Pons (tissue), 1 donor: ENCODE measurements at regions not wholly inside any gene's neighbourhood (a gene's known extent, or its start where the extent isn't known, plus 50 kb on each side); places are given as distances from the start of the nearest gene placed in this dataset.
A peak's percentile ranks its signal among the peaks of the same experiment; 100 is the strongest.
"Not testable (repeated sequence)": the region's sequence is repeated elsewhere in the genome, so short reads cannot be mapped to it uniquely, and the experiment has no call there.

Experiments
- DNase-seq: peaks from one replicate; pipeline ENCODE4 v3.0.0-alpha.2; 2016; ENCODE audit warnings: low spot score

DNA sequence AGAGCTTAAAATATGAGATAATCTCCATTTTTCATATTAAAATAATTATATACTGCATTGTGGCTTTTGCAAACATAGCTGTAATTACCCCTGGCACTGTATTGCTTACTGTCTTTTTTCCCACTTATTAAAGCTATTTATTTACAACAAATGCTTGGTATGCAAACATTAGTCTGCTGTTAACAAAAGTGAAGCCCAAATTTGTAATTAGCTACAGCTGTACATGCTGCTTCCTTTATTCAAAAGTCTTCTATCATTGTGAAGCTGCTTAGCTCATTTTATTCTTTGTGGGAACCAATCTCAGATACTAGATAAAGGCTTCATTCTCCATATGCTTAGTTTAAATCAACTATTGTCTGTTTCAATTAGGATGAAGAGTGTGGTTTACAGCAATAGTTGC, 425.8 kb upstream of the FOXG1 start:
- DNase-seq: no peak

DNA sequence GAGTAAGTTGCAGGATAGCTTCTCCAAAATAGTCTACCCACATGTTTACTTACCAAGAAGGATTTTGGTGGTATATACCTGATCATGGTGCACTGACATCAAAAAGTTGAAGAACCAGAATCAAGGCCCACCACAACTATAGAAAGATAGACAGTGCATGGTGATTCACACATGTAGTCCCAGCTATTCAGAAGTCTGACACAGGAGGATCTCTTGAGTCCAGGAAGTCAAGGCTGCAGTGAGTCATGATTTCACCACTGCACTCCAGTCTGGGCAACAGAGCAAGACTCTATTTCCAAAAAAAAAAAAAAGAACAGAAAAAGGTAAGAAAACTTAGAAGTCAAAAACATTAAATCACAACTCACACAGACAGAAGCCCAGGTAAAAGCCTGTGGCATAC, 422.2 kb upstream of the FOXG1 start:
- DNase-seq: no peak

DNA sequence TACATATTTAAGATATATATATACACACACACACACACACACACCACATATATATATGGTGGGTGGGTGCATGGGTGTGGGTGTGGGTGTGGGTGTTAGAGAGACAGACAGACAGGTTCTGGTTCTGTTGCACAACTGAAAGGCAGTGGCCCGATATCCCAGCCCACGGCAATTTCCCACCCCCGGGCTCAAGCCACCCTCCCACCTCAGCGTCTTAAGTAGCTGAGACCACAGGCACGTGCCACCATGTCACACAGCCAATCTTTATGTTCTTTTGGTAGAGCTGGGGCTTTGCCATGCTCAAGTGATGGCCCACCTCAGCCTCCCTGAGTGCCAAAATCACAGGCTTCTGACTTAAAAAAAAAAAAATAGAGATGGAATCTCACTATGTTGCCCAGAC, 417.8 kb upstream of the FOXG1 start:
- no peak for DNase-seq

DNA sequence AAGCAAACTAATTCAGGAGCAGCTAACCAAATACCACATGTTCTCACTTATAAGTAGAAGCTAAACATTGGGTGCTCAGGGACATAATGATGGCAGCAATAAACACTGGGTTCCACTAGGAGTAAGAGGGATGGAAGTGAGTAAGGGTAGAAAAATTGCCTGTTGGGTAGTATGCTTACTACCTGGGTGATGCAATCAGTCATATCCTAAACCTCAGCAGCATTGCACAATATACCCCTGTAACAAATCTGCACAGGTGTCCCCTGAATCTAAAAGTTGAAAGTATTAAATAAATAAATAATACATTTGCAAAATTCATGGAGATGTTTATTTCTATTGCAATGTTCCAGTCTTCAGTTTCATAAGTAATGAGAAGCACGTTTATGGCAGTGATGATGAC, 409.8 kb upstream of the FOXG1 start:
- no peak for DNase-seq

DNA sequence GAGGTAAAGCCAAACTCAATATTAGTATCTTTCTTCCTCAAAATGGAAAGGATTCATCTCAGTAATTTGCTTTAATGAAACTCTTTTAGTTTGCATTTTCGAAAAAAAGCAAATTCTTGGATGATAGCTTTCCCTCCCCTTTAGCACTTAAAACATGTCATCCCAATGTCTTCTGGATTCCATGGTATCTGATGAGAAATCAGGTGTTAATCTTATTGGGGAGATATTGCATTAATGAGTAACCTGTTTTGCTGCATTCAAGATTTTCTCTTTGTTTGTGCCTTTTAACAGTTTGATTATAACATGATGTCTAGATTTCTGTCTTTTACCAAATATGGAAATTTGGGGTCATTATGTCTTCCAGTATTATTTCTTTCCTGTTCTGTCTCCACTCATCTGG, 405.1 kb upstream of the FOXG1 start:
- no peak for DNase-seq

DNA sequence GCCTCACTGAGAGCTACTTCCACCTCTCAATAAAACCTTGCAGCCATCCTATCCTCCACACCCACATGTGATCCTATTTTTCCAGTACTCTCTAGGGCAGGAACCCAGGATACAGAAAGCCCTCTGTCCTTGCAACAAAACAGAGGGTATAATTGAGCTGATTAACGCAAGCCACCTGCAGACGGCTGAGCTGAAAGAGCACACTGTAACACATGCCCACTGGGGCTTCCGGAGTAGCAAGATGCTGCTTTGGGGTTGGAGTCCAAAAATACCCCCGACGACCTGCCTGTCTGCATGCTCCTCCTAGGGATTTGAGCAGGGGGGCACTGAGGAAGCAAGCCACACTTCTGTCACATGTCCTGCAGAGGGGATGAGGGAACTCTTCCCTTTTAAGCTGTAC, 401.1 kb upstream of the FOXG1 start:
- DNase-seq: no peak

DNA sequence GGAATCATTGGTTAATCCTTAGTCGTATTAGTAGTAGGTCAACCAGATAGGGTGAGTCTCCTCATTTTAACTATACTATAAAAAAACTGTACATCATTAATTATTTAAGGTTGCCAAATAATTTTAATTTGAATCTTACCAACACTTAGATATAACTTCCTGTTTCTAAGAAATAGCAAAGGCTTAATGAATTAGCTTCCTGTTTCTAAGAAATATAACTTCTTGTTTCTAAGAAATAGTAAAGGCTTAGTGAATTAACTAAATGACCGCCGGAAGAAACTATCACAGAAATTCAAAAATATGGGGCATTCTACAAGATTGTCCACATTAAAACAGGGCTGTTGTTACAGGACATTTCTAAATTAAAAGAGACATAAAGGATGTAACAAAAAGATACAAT, 392.9 kb upstream of the FOXG1 start:
- no peak for DNase-seq

DNA sequence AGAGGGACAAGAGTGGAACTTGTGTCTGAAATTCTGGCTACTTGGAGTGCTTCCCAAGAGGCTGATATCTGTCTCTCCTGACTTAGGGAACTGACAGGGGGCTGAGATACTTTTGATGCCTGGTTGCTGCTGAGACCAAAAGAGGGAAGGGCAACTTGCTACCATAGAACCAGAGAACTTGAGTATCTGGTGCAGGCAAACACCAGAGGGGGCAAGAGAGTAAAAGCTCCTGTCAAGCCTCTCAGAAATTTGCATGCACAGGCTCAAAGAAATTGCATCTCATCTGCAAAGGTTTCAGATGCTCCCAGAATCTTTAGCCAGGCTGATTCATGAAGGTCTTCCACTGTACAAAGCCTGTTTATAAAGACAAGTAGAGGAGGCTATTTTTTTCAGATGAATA, 391.3 kb upstream of the FOXG1 start:
- DNase-seq: peak; percentile 20

DNA sequence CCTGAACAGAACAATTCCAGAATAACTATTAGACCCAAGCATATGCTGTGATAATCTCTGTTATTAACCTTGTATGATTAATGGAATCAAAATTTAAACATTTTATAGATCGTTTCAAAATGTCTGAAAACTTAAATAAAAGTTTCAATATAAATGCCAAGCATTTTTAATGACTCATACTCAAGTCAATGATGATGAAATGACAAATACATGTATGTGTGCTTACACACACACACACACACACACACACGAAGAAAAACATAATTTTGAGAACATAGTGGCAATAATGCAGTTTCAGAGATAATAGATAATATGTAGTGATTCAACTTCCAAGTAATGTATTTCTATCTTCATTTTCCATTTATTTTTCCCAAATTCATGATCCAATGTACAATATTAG, 384.9 kb upstream of the FOXG1 start:
- no peak for DNase-seq

DNA sequence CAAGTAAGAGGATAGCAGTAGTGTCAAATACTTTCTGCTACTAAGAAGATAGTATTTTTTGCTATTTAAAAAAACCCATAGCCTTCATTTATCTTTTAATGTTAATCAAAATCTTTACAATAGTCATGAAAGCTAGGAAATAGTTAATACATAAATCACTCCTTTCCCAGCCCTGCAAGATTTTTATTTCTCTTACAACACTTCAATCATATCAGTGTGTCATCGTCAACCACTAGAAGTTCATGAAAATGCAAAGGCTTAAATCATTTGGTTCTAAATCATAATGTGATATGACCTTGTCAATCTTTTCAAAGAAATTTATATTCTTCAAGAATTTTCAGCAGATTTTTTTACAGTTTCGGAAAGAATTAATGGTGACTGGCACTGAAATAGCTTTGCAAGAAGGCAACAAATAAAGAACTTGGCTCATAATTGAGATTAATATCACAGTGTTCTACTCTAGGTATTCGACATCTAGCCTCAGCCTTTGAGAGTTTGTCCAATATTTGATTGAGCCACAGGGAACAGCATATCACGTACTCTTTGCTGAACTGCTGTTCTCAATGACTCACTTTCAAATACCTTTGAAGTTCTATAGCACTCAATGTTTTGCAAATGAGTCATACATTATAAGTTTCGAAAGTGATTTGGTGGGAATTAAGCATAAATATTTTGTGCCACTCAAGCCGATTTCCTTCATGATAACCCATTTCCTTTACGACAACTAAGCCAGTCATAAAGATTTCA, 384.0 kb upstream of the FOXG1 start:
- DNase-seq: no peak

DNA sequence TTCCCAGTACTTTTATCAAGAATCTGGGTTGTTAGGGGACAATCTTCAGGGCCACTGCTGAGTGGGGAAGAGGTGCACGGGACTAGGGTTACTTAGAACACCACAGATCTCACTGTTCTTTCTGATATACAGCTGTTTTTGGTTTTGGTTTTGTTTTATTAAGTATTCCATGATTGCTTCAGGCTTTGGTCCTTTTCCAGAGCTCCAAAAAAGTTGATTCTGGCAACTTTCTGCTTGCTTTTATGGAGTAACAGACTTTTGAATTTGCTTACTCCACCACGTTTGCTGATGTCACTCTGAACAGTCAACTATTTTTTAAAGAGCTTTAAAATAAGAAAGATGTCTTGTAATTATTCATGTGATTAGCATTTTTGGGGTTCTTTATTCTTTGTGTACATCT, 368.1 kb upstream of the FOXG1 start:
- no peak for DNase-seq

DNA sequence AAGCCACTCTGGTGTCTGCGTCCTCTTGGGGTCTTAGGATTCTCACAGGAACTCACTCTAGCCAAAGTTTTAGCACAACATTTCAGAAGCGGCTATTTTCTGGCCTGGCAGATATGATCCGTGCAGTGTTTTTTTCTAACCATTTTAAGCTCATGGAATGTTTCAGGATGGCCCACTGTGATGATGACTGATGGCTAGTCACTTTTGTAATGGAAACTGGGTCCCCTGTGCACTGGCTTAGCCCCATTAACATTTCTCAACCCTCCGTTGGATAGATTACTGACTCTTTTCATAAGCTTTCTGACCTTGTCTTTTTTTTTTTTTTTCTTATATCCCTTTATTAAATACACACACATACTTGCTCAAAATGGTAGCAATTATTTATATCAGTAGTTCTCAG, 364.9 kb upstream of the FOXG1 start:
- DNase-seq: not testable (repeated sequence)

DNA sequence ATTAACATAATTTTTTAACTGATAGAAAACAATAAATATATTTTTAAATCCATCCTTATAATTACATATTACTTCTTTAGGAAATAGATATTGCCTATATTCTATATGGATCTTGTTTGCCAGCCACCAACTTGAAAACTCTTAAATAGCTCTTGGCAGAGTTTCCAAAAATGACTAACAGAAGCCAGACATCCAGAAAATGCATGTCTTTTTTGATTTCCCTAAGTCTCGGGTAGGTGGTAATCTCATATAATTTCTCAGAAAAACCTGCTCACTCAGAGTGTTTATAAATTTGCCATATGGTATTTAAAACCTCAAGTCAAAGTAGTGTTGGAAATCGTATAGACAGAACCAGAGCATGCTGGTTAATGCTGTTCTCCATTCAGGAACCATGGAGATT, 360.4 kb upstream of the FOXG1 start:
- no peak for DNase-seq

DNA sequence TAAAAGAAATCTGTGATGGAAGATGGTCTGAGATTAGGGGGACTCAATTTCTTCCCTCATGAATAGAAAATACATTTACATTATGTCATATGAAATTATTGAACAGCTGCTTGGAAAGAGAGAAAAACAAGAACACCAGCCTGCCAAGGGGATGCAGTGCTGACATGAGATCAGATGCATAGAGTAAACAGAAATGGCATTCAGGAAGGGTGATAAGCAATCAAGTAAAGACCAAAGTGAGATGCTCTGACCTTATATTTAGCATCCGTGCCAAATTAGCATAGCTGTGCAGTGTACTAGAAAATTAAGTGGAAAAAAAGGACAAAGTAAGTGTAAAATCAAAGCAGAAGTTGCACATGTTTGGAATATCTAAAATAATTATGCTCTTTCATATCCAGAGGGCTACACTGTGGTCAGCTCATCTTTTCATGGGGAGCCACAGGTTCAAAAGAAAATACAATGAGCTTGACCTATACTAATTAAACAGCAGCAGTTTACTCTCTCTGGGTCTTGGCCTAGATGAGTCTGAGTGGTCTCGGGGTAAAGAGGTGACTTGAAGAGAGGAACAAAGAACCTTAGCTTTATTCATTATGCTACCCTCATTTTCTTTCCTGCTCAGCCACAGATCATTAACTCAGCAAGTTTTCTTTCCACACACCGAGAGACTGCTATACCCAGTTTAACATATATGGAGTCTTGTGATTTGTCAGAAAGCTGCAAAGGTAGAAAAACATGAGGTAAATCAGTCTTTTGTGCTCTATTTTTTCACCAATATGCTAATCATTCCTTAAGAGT, 359.4 kb upstream of the FOXG1 start:
- DNase-seq: no peak

DNA sequence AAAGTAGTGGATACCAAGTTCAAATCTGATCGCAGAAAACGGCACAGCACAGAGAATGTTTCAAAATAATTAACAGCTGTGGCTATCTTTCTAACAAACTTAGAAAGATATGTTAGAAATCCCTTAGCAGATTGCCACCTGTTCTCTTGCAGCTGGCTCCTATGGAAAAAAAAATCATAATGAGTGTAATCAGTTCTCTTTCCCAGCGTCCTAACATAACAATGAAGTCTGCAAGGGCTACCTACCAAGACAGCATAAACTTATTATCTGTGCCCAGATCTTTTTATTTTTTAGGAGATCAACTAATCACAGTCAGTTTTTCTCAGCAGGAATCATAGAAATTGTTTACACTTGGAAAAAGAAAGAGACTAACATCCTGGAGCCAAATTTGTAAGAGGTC, 358.6 kb upstream of the FOXG1 start:
- DNase-seq: no peak

DNA sequence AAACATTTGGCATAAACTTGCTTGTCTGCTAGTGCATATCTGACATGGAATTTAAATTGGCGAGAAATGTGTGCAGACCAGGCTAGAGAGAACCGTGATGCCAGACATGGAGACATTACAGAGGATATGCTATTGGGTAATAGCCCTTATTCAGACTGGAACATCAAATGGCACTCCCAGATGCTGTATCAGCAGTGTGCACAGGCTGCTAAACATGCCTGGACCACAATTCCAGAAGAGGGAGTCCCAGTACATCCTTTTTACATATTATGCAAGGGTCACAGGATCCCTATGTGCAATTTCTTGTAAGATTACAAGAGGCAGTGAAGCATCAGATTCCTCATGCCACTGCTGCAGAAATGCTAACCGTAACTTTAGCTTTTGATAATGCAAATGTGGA, 354.5 kb upstream of the FOXG1 start:
- no peak for DNase-seq

DNA sequence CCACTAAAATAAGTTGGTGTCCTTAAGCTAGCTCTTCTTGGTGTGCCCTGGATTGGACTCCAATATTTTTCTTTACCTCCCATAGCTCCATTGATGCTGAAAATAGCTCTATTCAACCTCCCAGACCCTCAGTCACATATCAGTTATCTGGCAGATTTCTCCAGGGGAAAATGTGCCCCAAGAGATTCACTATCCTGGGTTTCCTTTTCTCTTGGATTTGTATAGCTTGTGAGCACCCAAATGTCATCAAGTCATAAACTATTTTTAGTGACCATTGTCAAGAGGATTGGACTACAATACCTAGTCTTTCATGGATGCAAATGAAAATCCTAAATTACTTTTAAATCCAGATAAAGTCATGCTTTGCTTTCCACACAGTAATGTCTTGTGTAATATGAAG, 339.6 kb upstream of the FOXG1 start:
- no peak for DNase-seq

DNA sequence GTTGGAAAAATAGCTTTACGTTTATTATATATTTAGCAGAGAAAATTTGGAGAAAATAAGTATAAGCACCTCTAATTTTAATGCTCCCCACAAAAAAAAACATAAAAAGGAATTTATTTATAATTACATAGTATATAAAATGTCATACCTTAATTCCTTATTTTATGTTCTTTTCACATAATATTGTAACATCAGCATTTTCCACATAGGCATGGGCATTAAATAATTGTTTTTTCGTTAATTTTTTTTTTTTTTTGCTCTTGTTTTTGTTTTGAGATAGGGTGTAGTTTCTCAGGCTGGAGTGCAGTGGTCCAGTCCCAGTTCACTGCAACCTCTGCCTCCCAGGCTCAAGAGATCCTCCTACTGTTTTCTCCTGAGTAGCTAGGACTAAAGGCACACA, 329.8 kb upstream of the FOXG1 start:
- no peak for DNase-seq

DNA sequence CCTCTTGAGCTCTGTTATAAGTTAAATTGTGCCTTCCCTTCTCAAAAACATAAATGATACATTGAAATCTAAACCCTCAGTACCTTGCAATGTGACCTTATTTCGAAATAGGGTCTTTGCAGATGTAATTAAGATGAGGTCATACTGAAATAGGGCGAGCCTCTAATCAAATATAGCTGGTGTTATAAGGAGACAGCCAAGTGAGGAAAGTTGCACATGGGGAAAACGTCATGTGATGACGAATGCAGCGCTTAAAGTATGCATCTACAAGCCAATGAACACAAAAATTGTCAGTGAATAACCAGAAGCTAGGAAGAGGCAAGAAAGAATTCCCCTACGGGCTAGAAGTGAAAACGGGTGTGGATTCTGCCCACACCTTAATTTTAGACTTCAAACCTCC, 305.2 kb upstream of the FOXG1 start:
- no peak for DNase-seq

DNA sequence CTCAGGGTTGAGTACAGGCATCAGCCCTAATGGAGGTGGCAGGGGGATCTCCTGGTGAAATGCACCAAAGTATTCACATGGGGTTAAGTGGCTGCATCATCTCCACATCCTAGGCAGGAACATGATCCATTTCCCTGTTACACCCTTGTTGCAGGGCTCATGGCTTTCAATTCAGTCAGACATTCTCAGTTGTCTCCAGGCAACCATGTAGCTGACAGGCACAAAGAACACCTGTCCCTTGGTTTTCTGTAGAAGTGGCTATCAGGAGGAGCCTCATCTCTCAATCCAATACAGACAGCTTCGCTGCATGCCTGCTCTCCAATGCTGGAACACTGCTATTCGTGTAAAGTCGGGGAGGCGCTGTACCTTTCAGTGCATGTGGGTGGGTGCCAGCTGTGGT, 299.0 kb upstream of the FOXG1 start:
- no peak for DNase-seq

DNA sequence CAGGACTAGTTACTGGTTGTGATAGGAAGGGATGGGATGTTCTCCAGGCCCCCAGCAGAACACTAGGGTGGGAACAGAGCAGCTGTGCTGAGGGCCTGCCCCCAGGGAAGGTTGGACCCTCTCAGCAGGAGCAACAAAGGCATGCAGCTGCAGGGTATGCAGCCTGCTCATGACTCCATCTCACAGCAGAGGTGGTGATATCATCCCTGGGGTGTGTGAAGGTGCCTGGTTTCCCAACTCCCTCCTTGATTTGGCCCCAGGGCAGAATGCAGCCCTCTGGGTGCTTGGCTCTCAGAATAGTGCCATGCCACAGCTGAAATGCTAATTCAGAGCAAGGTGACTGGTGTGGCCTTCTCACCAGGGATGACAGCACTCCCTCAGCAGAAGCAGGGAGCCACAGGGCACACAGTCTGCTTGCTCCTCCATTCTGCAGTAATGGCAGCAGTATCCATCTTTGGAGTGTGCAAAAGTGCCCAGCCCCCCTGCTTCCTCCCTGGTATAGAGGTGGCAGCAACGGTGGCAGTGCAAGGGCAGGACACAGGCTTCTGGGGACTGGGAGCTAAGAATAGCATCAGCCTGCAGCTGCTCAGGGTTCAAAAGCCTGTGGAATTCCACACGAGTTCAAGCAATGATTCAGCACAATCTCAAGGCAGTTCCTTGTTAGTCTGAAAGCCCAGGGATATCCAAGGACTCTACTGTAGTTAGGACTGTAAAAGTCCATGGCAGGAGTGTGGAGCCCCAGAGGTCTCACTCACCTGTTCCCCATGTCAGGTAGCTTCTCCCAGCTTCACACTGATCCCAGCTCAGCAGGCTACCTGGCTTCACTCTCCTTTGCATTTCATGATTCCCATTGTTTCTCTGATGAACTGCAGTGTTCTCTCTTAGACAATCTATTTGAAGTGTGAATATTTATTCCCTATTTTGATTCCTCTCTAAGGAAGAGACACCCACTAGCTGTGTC, 298.1 kb upstream of the FOXG1 start:
- no peak for DNase-seq

DNA sequence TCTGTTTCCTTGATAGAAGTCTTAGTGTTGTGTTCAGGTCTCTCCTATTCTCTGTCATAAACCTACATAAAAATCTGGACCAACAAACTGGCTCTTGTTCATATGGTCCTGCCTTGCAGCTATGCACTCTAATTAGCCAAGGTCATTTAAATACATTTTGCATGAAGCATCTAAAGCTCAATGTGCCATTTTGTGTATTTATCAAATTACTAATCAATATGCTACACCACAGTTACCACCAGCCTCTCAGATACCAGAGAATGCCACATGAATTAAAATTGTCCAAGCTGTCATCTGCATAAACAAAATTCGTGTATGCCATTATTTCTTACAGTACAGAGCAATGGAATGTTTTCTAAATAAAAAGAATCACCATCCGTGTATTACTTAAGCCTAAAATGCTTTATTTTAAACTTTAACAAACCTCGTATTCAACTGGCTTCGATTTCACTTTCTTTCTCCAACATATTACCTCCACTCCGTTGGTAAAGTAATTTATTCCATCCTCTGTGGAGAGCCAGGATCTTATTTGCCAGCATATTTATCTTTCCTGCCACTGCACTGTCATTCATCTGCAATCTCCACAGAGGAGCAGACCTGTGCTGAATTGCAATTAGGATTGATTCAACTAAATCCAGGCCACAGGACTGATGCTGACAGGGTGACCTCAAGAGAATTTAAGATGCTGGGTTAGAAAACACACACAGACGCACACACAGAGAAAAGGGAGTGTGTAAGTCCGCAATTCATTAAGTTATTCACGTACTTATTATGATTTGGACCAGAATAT, 284.1 kb upstream of the FOXG1 start:
- no peak for DNase-seq
